ENCODE measurements at regions not wholly inside any gene's neighbourhood (a gene's known extent, or its start where the extent isn't known, plus 50 kb on each side); places are given as distances from the start of the nearest gene placed in this dataset.

GRCh38 chr18:26741758-26742157 lies 123.7 kb downstream of the AQP4 start:
- TF ChIP-seq CTCF (IDR thresholded peaks at IDR 0.05; ENCODE audit: extremely low read depth, low read depth, low read length): no peak
- H3K27me3 ChIP-seq (ENCODE audit: insufficient read depth, low read length): no peaks in the 10 kb centered on the region
- peaks cover 11% of the 10 kb centered on the region for H3K4me1 ChIP-seq (ENCODE audit: insufficient read depth, low read length)
- H3K36me3 ChIP-seq (ENCODE audit: insufficient read depth, low read length): no peaks in the 10 kb centered on the region
- DNase-seq (ENCODE audit: insufficient read length, low spot score, missing footprints): no peak
- H2AFZ ChIP-seq (ENCODE audit: low read length): no peak overlapping the region
- H3K79me2 ChIP-seq (ENCODE audit: insufficient read depth, low read length): no peaks in the 10 kb centered on the region
- no peak overlapping the region for H3K4me2 ChIP-seq (ENCODE audit: insufficient read depth, low read length)
- no peaks in the 10 kb centered on the region for H3K9me3 ChIP-seq (ENCODE audit: low read depth, low read length)
- H3K4me3 ChIP-seq (ENCODE audit: insufficient read depth, low read length): no peak overlapping the region
- no peaks in the 10 kb centered on the region for H4K20me1 ChIP-seq (ENCODE audit: insufficient read depth, low read length)
- no peak overlapping the region for H3K27ac ChIP-seq (ENCODE audit: low read depth, low read length)

GRCh38 chr18:26741048-26741447 lies 124.5 kb downstream of the AQP4 start:
- H3K9me3 ChIP-seq (ENCODE audit: low read depth, low read length): no peaks in the 10 kb centered on the region
- no peak overlapping the region for H3K27ac ChIP-seq (ENCODE audit: low read depth, low read length)
- no peak for DNase-seq (ENCODE audit: insufficient read length, low spot score, missing footprints)
- no peaks in the 10 kb centered on the region for H3K27me3 ChIP-seq (ENCODE audit: insufficient read depth, low read length)
- peaks cover 4% of the 10 kb centered on the region for H3K4me1 ChIP-seq (ENCODE audit: insufficient read depth, low read length)
- no peaks in the 10 kb centered on the region for H4K20me1 ChIP-seq (ENCODE audit: insufficient read depth, low read length)
- H2AFZ ChIP-seq (ENCODE audit: low read length): no peak overlapping the region
- no peaks in the 10 kb centered on the region for H3K36me3 ChIP-seq (ENCODE audit: insufficient read depth, low read length)
- no peak overlapping the region for H3K4me3 ChIP-seq (ENCODE audit: insufficient read depth, low read length)
- TF ChIP-seq CTCF (IDR thresholded peaks at IDR 0.05; ENCODE audit: extremely low read depth, low read depth, low read length): no peak
- H3K79me2 ChIP-seq (ENCODE audit: insufficient read depth, low read length): no peaks in the 10 kb centered on the region
- H3K4me2 ChIP-seq (ENCODE audit: insufficient read depth, low read length): no peak overlapping the region

- Histone ChIP-seq H3K4me3 (ENCODE audit: insufficient read depth, low read length) (no peak overlapping the region), H3K79me2 (ENCODE audit: insufficient read depth, low read length) (no peaks in the 10 kb centered on the region), H3K27me3 (ENCODE audit: insufficient read depth, low read length) (no peaks in the 10 kb centered on the region), H4K20me1 (ENCODE audit: insufficient read depth, low read length) (no peaks in the 10 kb centered on the region), H3K36me3 (ENCODE audit: insufficient read depth, low read length) (no peaks in the 10 kb centered on the region), H3K4me1 (ENCODE audit: insufficient read depth, low read length) (no peaks in the 10 kb centered on the region), H3K4me2 (ENCODE audit: insufficient read depth, low read length) (no peak overlapping the region), H3K9me3 (ENCODE audit: low read depth, low read length) (no peaks in the 10 kb centered on the region), H2AFZ (ENCODE audit: low read length) (no peak overlapping the region), H3K27ac (ENCODE audit: low read depth, low read length) (no peak overlapping the region)
- DNase-seq (ENCODE audit: insufficient read length, low spot score, missing footprints): no peak
- TF ChIP-seq CTCF (IDR thresholded peaks at IDR 0.05; ENCODE audit: extremely low read depth, low read depth, low read length): no peak
Observed at GRCh38 chr18:26740396-26740795, 125.1 kb downstream of the AQP4 start.

- Histone ChIP-seq H3K27me3 (ENCODE audit: insufficient read depth, low read length) (no peaks in the 10 kb centered on the region), H3K4me1 (ENCODE audit: insufficient read depth, low read length) (no peaks in the 10 kb centered on the region), H3K4me2 (ENCODE audit: insufficient read depth, low read length) (no peak overlapping the region), H2AFZ (ENCODE audit: low read length) (no peak overlapping the region), H3K79me2 (ENCODE audit: insufficient read depth, low read length) (no peaks in the 10 kb centered on the region), H3K9me3 (ENCODE audit: low read depth, low read length) (no peaks in the 10 kb centered on the region), H4K20me1 (ENCODE audit: insufficient read depth, low read length) (no peaks in the 10 kb centered on the region), H3K27ac (ENCODE audit: low read depth, low read length) (no peak overlapping the region), H3K4me3 (ENCODE audit: insufficient read depth, low read length) (no peak overlapping the region), H3K36me3 (ENCODE audit: insufficient read depth, low read length) (no peaks in the 10 kb centered on the region)
- TF ChIP-seq CTCF (IDR thresholded peaks at IDR 0.05; ENCODE audit: extremely low read depth, low read depth, low read length): no peak
- DNase-seq (ENCODE audit: insufficient read length, low spot score, missing footprints): no peak
Observed at GRCh38 chr18:26738706-26739105, 126.8 kb downstream of the AQP4 start.

Measured in osteoblast (primary cell).